BLaER1 (cell line): ENCODE measurements at regions not wholly inside any gene's neighbourhood (a gene's known extent, or its start where the extent isn't known, plus 50 kb on each side); places are given as distances from the start of the nearest gene placed in this dataset.

Experiments used
- H3K27ac ChIP-seq: shearing (Covaris generic); formaldehyde crosslinking; 2 replicates; pipeline ENCODE4 v1.8.1; 2022
- H3K27me3 ChIP-seq: shearing (Covaris generic); formaldehyde crosslinking; 2 replicates; pipeline ENCODE4 v1.8.1; 2022
- H3K36me3 ChIP-seq: shearing (Covaris generic); formaldehyde crosslinking; 2 replicates; pipeline ENCODE4 v1.8.1; 2022
- H3K4me1 ChIP-seq: shearing (Covaris generic); formaldehyde crosslinking; 2 replicates; pipeline ENCODE4 v1.8.1; 2022
- H3K4me2 ChIP-seq: shearing (Covaris generic); formaldehyde crosslinking; 2 replicates; pipeline ENCODE4 v1.8.1; 2022
- H3K4me3 ChIP-seq: shearing (Covaris generic); formaldehyde crosslinking; 2 replicates; pipeline ENCODE4 v1.8.1; 2022
- H3K9ac ChIP-seq: shearing (Covaris generic); formaldehyde crosslinking; 2 replicates; pipeline ENCODE4 v1.8.1; 2022
- H3K9me3 ChIP-seq: shearing (Covaris generic); formaldehyde crosslinking; 2 replicates; pipeline ENCODE4 v1.8.1; 2022
- H4K20me1 ChIP-seq: shearing (Covaris generic); formaldehyde crosslinking; 2 replicates; pipeline ENCODE4 v1.8.1; 2022
- Cebpa-rat ChIP-seq: shearing (Covaris generic); IDR thresholded peaks from 2 replicates; pipeline ENCODE4 v1.8.1; 2022

GRCh38 chr16:86195863-86196630 lies 297.1 kb downstream of the IRF8 start:
- no peak for TF ChIP-seq Cebpa-rat
- Histone ChIP-seq H3K27ac (no peak overlapping the region), H3K36me3 (no peaks in the 10 kb centered on the region), H3K4me3 (no peak overlapping the region), H3K9ac (no peak overlapping the region), H3K27me3 (peaks cover 63% of the 10 kb centered on the region), H3K9me3 (no peaks in the 10 kb centered on the region), H3K4me2 (no peak overlapping the region), H3K4me1 (no peaks in the 10 kb centered on the region), H4K20me1 (peaks cover 29% of the 10 kb centered on the region; the same call in 1 of the 2 replicates)

GRCh38 chr16:86196687-86197391 lies 297.9 kb downstream of the IRF8 start:
- Histone ChIP-seq H3K27ac (no peak overlapping the region), H3K4me3 (no peak overlapping the region), H3K9ac (no peak overlapping the region), H3K4me1 (no peaks in the 10 kb centered on the region), H3K27me3 (peaks cover 69% of the 10 kb centered on the region), H4K20me1 (peaks cover 29% of the 10 kb centered on the region; the same call in 1 of the 2 replicates), H3K36me3 (no peaks in the 10 kb centered on the region), H3K4me2 (no peak overlapping the region), H3K9me3 (no peaks in the 10 kb centered on the region)
- no peak for TF ChIP-seq Cebpa-rat

DNA sequence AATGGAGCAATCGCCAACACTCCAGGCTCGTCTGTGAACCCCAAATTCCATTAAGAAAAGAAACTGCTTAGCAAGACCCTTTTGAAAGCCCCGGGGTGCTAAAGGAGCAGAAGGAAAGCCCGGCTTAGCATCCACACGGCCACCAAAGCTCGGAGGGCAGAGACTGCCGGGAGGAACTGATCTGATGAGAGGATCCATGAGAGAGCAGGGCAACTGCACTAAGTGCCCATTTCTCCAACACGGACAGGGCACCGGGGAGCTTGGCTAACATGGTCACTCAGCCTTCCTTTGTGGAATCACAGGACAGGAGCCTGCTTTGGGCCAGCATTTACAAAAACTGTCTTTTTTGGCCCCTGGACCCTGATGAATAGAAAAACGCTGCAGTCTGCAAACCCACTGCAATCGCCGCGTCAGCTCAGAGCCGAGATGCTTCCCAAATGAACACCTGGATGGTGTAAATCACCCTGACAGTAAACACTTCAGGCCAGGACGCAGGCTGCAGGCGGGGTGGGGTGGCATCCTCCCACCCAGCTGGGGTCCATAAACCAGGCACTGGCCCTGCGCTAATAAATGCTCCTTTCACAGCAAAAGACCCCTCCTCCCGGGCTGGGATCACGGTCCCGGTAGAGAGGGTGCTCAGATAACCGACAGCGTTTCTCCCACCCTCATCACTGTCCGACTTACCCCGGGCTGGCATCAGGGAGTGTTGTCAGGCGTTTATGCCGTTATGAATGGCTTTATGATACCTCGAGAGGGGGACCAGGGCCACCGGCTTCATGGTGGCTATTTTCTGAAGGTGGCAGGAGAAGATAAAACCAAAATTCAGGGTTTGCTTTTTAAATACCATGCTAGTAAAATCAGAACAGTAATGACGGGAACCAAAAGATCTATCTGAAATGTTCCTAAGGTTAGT lies 299.5 kb downstream of the IRF8 start:
- no peak for TF ChIP-seq Cebpa-rat
- Histone ChIP-seq H3K4me3 (no peak overlapping the region), H3K4me1 (no peaks in the 10 kb centered on the region), H3K27me3 (peaks cover 77% of the 10 kb centered on the region), H4K20me1 (peaks cover 29% of the 10 kb centered on the region; the same call in 1 of the 2 replicates), H3K4me2 (no peak overlapping the region), H3K9me3 (no peaks in the 10 kb centered on the region), H3K36me3 (no peaks in the 10 kb centered on the region), H3K9ac (no peak overlapping the region), H3K27ac (no peak overlapping the region)

- H3K36me3 ChIP-seq = no peaks in the 10 kb centered on the region
- H3K4me1 ChIP-seq = no peaks in the 10 kb centered on the region
- no peaks in the 10 kb centered on the region for H3K9me3 ChIP-seq
- peaks cover 80% of the 10 kb centered on the region for H3K27me3 ChIP-seq
- H3K27ac ChIP-seq = no peak overlapping the region
- no peak overlapping the region for H3K4me3 ChIP-seq
- no peak overlapping the region for H3K9ac ChIP-seq
- TF ChIP-seq Cebpa-rat = no peak
- peaks cover 29% of the 10 kb centered on the region; the same call in 1 of the 2 replicates for H4K20me1 ChIP-seq
- no peak overlapping the region for H3K4me2 ChIP-seq
Observed at GRCh38 chr16:86199182-86199581, 300.2 kb downstream of the IRF8 start.

- H3K27ac ChIP-seq = no peak overlapping the region
- no peaks in the 10 kb centered on the region for H3K36me3 ChIP-seq
- TF ChIP-seq Cebpa-rat = no peak
- no peaks in the 10 kb centered on the region for H3K4me1 ChIP-seq
- no peaks in the 10 kb centered on the region for H3K9me3 ChIP-seq
- no peak overlapping the region for H3K4me3 ChIP-seq
- H4K20me1 ChIP-seq = peaks cover 29% of the 10 kb centered on the region; the same call in 1 of the 2 replicates
- no peak overlapping the region for H3K9ac ChIP-seq
- H3K4me2 ChIP-seq = no peak overlapping the region
- peaks cover 73% of the 10 kb centered on the region for H3K27me3 ChIP-seq
Observed at GRCh38 chr16:86199871-86200695, 301.1 kb downstream of the IRF8 start.

GRCh38 chr16:86200722-86201121 lies 301.8 kb downstream of the IRF8 start:
- no peak overlapping the region for H3K4me2 ChIP-seq
- H3K36me3 ChIP-seq = no peaks in the 10 kb centered on the region
- peaks cover 70% of the 10 kb centered on the region for H3K27me3 ChIP-seq
- H3K9ac ChIP-seq = no peak overlapping the region
- peaks cover 29% of the 10 kb centered on the region; the same call in 1 of the 2 replicates for H4K20me1 ChIP-seq
- H3K9me3 ChIP-seq = no peaks in the 10 kb centered on the region
- H3K4me1 ChIP-seq = no peaks in the 10 kb centered on the region
- no peak for TF ChIP-seq Cebpa-rat
- H3K27ac ChIP-seq = no peak overlapping the region
- H3K4me3 ChIP-seq = no peak overlapping the region

DNA sequence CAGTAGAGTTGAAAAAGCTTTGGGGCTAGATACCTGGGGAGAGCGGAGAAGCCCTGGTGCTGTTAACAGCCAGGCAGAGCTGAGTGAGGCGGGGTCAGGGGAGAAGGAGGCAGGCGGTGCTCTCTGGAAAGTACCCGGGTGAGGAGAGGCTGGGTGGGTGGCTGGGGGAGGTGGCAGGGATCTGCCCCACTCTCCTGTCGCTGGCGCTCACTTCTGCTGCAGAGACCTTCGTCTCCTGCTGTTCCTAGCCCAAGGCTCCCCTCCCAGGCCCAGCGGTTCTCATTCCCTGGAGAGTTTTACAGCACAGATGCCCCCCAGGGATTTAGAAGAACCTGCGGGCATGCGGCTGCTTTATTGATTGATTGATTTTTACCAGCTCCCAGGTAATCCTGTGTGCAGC lies 302.8 kb downstream of the IRF8 start:
- H3K9ac ChIP-seq = no peak overlapping the region
- H3K4me2 ChIP-seq = no peak overlapping the region
- no peak for TF ChIP-seq Cebpa-rat
- H3K27me3 ChIP-seq = peaks cover 60% of the 10 kb centered on the region
- no peaks in the 10 kb centered on the region for H3K36me3 ChIP-seq
- no peak overlapping the region for H3K4me3 ChIP-seq
- no peak overlapping the region for H3K27ac ChIP-seq
- H3K9me3 ChIP-seq = no peaks in the 10 kb centered on the region
- H3K4me1 ChIP-seq = no peaks in the 10 kb centered on the region
- peaks cover 27% of the 10 kb centered on the region; the same call in 1 of the 2 replicates for H4K20me1 ChIP-seq

- Histone ChIP-seq H3K4me3 (no peak overlapping the region), H3K9ac (no peak overlapping the region), H4K20me1 (peaks cover 22% of the 10 kb centered on the region; the same call in 1 of the 2 replicates), H3K4me1 (no peaks in the 10 kb centered on the region), H3K27me3 (peaks cover 55% of the 10 kb centered on the region), H3K27ac (no peak overlapping the region), H3K4me2 (no peak overlapping the region), H3K36me3 (no peaks in the 10 kb centered on the region), H3K9me3 (no peaks in the 10 kb centered on the region)
- no peak for TF ChIP-seq Cebpa-rat
Observed at GRCh38 chr16:86202267-86202666, 303.3 kb downstream of the IRF8 start.
